CD4-positive, alpha-beta T cell treated with Interleukin-15 for 1 hour (primary cell): ENCODE measurements at regions not wholly inside any gene's neighbourhood (a gene's known extent, or its start where the extent isn't known, plus 50 kb on each side); places are given as distances from the start of the nearest gene placed in this dataset.

ENCODE experiments used
- DNase-seq: peaks from one replicate; pipeline ENCODE4 v3.0.0-alpha.2; 2020

- no peak for DNase-seq
Measured at GRCh38 chr6:2414885-2415547, 169.6 kb upstream of the GMDS start.

- DNase-seq = no peak
Measured at GRCh38 chr6:2412731-2413130, 167.3 kb upstream of the GMDS start.

- DNase-seq = no peak
Measured at GRCh38 chr6:2410656-2411380, 165.4 kb upstream of the GMDS start.

GRCh38 chr6:2407525-2407924 is 162.1 kb upstream of the GMDS start:
- DNase-seq = no peak

GRCh38 chr6:2404211-2404929 is 159.0 kb upstream of the GMDS start:
- DNase-seq = no peak

- no peak for DNase-seq
Measured at GRCh38 chr6:2403546-2403945, 158.1 kb upstream of the GMDS start.

GRCh38 chr6:2396846-2397630 is 151.6 kb upstream of the GMDS start:
- DNase-seq = no peak

GRCh38 chr6:2396042-2396657 is 150.7 kb upstream of the GMDS start:
- no peak for DNase-seq

GRCh38 chr6:2388554-2389324 is 143.3 kb upstream of the GMDS start:
- no peak for DNase-seq

GRCh38 chr6:2387445-2387844 is 142.0 kb upstream of the GMDS start:
- DNase-seq = no peak

- no peak for DNase-seq
Measured at GRCh38 chr6:2385471-2385983, 140.1 kb upstream of the GMDS start.

- no peak for DNase-seq
Measured at GRCh38 chr6:2384528-2384927, 139.1 kb upstream of the GMDS start.

- no peak for DNase-seq
Measured at GRCh38 chr6:2381872-2382661, 136.7 kb upstream of the GMDS start.

GRCh38 chr6:2378891-2379652 is 133.7 kb upstream of the GMDS start:
- no peak for DNase-seq

- DNase-seq = no peak
Measured at GRCh38 chr6:2378046-2378657, 132.7 kb upstream of the GMDS start.

- DNase-seq = no peak
Measured at GRCh38 chr6:2376429-2377355, 131.3 kb upstream of the GMDS start.

GRCh38 chr6:2375443-2375842 is 130.0 kb upstream of the GMDS start:
- no peak for DNase-seq

GRCh38 chr6:2369606-2370005 is 124.2 kb upstream of the GMDS start:
- no peak for DNase-seq
